AG10803 (cell line): ENCODE measurements at regions not wholly inside any gene's neighbourhood (a gene's known extent, or its start where the extent isn't known, plus 50 kb on each side); places are given as distances from the start of the nearest gene placed in this dataset.

Experiments
- DNase-seq: peaks from one replicate; pipeline ENCODE4 v3.0.0; 2010; ENCODE audit warnings: low read depth
- H3K4me3 ChIP-seq: 2 replicates; pipeline ENCODE4 v1.5.1; 2011; ENCODE audit warnings: mild to moderate bottlenecking, low read length, control low read depth
- TF ChIP-seq, protein P1 (sequence below): conservative IDR thresholded peaks from 2 replicates; pipeline ENCODE4 v1.5.1; 2011; ENCODE audit warnings: mild to moderate bottlenecking, low read length, control low read depth, inconsistent platforms

GRCh38 chr5:113989913-113990305, 372.0 kb upstream of the KCNN2 start:
- H3K4me3 ChIP-seq: no peak overlapping the region
- TF ChIP-seq, protein P1, sequence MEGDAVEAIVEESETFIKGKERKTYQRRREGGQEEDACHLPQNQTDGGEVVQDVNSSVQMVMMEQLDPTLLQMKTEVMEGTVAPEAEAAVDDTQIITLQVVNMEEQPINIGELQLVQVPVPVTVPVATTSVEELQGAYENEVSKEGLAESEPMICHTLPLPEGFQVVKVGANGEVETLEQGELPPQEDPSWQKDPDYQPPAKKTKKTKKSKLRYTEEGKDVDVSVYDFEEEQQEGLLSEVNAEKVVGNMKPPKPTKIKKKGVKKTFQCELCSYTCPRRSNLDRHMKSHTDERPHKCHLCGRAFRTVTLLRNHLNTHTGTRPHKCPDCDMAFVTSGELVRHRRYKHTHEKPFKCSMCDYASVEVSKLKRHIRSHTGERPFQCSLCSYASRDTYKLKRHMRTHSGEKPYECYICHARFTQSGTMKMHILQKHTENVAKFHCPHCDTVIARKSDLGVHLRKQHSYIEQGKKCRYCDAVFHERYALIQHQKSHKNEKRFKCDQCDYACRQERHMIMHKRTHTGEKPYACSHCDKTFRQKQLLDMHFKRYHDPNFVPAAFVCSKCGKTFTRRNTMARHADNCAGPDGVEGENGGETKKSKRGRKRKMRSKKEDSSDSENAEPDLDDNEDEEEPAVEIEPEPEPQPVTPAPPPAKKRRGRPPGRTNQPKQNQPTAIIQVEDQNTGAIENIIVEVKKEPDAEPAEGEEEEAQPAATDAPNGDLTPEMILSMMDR: no peak
- DNase-seq: no peak

GRCh38 chr5:114001076-114001475, 360.8 kb upstream of the KCNN2 start:
- DNase-seq: no peak
- TF ChIP-seq, protein P1: no peak
- H3K4me3 ChIP-seq: no peak overlapping the region

DNA sequence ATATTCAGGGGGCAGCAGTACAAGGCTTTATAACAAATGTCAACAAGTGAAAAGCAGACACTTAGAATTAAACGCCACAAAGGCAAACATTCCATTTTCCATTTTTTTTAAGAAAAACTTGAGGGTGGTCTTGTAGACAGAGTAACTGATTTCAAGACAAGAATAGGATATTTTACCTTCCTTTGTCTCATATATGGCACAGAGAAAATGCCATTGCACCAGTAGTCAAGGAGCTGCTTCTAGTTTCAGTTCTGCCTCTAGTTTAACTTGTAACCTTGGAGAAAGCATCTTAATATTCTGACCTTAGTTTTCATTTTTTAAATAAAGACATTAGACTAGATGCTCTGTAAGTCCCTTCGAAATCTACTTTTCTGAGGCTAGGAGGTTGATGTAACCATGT, 355.3 kb upstream of the KCNN2 start:
- TF ChIP-seq, protein P1: no peak
- no peak for DNase-seq
- no peak overlapping the region for H3K4me3 ChIP-seq

- TF ChIP-seq, protein P1: no peak
- no peak for DNase-seq
- no peak overlapping the region for H3K4me3 ChIP-seq
These were observed 354.2 kb upstream of the KCNN2 start for GRCh38 chr5:114007678-114008077.

DNA sequence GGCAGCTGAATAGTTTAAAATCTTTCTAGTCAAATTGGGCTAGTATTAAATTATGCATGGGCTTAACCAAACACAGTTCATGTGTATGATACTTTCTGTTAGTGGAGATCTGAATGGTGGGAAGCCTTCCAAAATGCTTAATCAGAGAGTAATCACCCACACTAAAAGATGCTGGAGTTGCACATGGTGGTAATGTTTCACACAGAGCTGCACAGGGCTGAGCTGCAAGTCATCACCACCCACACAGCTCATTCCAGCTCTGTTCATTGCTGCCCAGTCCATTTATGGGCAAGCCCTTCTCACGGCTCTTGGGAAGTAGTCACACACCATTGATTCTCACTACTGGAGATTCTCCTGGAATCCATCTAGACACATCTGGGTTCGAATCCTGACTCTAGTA, 351.5 kb upstream of the KCNN2 start:
- H3K4me3 ChIP-seq: no peak overlapping the region
- DNase-seq: peak; percentile 18
- TF ChIP-seq, protein P1: no peak

GRCh38 chr5:114018186-114018585, 343.7 kb upstream of the KCNN2 start:
- TF ChIP-seq, protein P1: no peak
- H3K4me3 ChIP-seq: no peak overlapping the region
- DNase-seq: no peak

DNA sequence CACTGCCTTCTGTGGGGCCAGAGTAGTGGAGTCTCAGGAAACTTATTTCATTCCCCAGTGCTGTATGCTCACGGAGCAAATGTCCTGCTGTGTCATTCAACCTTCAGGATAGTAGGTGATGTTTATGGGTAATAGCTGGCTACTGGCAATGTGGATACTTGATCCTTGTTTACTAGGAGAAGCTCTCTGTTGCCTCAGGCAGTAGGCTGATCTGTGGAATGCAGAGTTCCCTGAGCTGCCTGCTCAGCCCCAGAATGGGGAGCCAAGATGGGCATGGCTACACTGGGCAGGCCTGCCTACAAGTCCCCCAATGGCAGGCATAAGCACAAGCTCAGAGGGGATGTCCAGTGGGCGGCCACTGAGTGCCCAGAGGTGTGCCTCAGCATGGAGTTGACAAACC, 323.1 kb upstream of the KCNN2 start:
- DNase-seq: no peak
- TF ChIP-seq, protein P1: no peak
- H3K4me3 ChIP-seq: no peak overlapping the region
